Ureter (tissue), 1 donor: ENCODE measurements at regions not wholly inside any gene's neighbourhood (a gene's known extent, or its start where the extent isn't known, plus 50 kb on each side); places are given as distances from the start of the nearest gene placed in this dataset.

ENCODE experiments used
- DNase-seq: peaks from one replicate; pipeline ENCODE4 v3.0.0-alpha.2; 2020; ENCODE audit warnings: low spot score
- donor health status: DM: yes; HTN: yes; CAD: no.

- DNase-seq: no peak
Observed at GRCh38 chr6:14903176-14904038, 342.5 kb upstream of the JARID2 start.

GRCh38 chr6:14905201-14905600, 340.7 kb upstream of the JARID2 start:
- DNase-seq: no peak

GRCh38 chr6:14906621-14907020, 339.2 kb upstream of the JARID2 start:
- no peak for DNase-seq

- DNase-seq: no peak
Observed at GRCh38 chr6:14910692-14911547, 334.9 kb upstream of the JARID2 start.

GRCh38 chr6:14912226-14912625, 333.6 kb upstream of the JARID2 start:
- no peak for DNase-seq

- no peak for DNase-seq
Observed at GRCh38 chr6:14912706-14913105, 333.2 kb upstream of the JARID2 start.

GRCh38 chr6:14913931-14914330, 331.9 kb upstream of the JARID2 start:
- DNase-seq: no peak

- DNase-seq: no peak
Observed at GRCh38 chr6:14915888-14916832, 329.7 kb upstream of the JARID2 start.

- DNase-seq: no peak
Observed at GRCh38 chr6:14917109-14917910, 328.6 kb upstream of the JARID2 start.

- no peak for DNase-seq
Observed at GRCh38 chr6:14918200-14918907, 327.5 kb upstream of the JARID2 start.

GRCh38 chr6:14919038-14919670, 326.7 kb upstream of the JARID2 start:
- no peak for DNase-seq

- DNase-seq: no peak
Observed at GRCh38 chr6:14920276-14920675, 325.6 kb upstream of the JARID2 start.

GRCh38 chr6:14921170-14921569, 324.7 kb upstream of the JARID2 start:
- no peak for DNase-seq

GRCh38 chr6:14921878-14922671, 323.8 kb upstream of the JARID2 start:
- no peak for DNase-seq

- no peak for DNase-seq
Observed at GRCh38 chr6:14922706-14923460, 323.0 kb upstream of the JARID2 start.

- DNase-seq: no peak
Observed at GRCh38 chr6:14924126-14925024, 321.5 kb upstream of the JARID2 start.
